ENCODE measurements at regions not wholly inside any gene's neighbourhood (a gene's known extent, or its start where the extent isn't known, plus 50 kb on each side); places are given as distances from the start of the nearest gene placed in this dataset.
"Not testable (repeated sequence)": the region's sequence is repeated elsewhere in the genome, so short reads cannot be mapped to it uniquely, and the experiment has no call there.

- no peak for DNase-seq
Observed at GRCh38 chr1:229887043-229887822, 179.8 kb upstream of the GALNT2 start.

- no peak for DNase-seq
Observed at GRCh38 chr1:229888157-229888556, 178.9 kb upstream of the GALNT2 start.

DNA sequence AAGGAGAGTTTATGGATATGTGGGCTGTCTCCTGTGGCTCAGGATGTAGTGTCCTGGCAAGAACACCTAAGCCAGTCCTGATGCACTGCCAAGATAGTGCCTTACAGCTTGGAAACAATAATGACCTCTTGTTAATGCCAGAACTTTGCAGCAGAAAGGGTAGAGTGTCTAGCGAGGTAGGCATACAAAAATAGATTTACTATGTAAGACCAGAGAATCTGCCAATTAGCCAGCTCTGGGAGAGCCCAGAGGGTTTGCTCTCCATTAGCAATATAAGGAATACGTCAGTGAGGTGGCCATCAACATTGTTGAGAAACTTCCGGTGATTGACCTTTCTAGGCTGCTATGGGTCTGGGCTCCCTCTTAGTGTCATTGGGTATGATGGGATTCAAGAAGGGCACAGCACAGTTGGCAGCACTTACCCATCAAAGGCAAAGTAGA is 178.5 kb upstream of the GALNT2 start:
- no peak for DNase-seq

GRCh38 chr1:229889031-229889517 is 178.0 kb upstream of the GALNT2 start:
- DNase-seq = no peak

DNA sequence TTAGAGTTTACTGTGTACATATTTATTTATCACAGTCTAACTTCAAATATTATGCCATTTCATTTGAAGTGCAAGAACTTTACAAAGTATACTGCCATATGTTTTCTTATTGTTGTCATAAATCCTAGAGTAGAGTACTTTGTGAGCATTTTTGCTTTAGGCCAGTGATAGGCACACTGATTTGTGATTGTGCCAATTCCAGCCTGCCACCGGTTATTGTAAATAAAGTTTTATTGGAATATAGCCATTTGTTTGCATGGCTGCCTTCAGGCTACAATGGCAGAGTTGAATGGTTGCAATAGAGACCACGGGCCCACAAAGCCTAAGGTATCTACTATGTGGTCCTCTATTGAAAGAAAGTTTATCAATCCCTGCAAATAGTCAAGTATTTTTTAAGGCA is 175.8 kb upstream of the GALNT2 start:
- DNase-seq = no peak

- DNase-seq = no peak
Observed at GRCh38 chr1:229892515-229893117, 174.4 kb upstream of the GALNT2 start.

GRCh38 chr1:229893762-229894444 is 173.1 kb upstream of the GALNT2 start:
- DNase-seq = no peak

- no peak for DNase-seq
Observed at GRCh38 chr1:229894532-229894931, 172.5 kb upstream of the GALNT2 start.

GRCh38 chr1:229895605-229896004 is 171.4 kb upstream of the GALNT2 start:
- DNase-seq = no peak

- no peak for DNase-seq
Observed at GRCh38 chr1:229896306-229896705, 170.7 kb upstream of the GALNT2 start.

DNA sequence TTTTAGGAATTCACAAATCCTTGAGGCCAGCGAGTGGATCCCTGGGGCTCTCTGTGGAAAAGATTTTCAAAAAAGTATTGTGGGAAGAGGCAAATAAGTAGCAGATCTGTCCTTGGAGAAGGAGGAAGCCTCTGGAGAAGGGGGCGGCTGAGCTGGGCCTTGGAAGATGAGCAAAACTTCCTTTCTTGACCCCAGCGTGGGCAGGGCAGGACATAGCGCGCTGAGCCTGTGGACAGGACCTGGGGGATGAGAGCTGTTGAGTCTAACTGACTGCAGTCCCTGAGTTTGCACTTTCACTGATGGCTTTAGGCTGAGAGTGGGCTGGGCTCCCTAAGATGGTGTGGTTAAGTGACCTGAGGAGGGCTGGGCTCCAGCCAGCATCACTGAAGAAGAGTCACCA is 170.2 kb upstream of the GALNT2 start:
- no peak for DNase-seq

DNA sequence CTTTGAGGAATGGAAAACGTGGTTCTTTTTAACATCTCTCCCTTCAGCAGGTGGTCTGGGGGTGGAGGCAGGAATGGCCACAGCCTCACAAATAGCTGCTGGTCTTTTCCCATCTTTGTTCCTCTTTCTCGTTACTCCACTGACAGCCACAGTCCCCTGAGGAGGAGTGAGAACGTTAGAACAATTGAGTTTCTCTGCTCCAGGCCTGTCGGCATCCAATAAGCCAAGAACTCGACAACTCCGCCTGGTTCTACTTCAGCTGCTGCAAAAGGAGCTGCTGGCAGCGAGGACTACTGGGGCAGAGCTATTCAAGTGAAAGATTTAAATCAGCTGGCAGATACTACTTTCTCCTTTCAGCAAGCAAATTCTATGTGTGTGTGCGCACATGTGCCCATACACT is 169.5 kb upstream of the GALNT2 start:
- no peak for DNase-seq

DNA sequence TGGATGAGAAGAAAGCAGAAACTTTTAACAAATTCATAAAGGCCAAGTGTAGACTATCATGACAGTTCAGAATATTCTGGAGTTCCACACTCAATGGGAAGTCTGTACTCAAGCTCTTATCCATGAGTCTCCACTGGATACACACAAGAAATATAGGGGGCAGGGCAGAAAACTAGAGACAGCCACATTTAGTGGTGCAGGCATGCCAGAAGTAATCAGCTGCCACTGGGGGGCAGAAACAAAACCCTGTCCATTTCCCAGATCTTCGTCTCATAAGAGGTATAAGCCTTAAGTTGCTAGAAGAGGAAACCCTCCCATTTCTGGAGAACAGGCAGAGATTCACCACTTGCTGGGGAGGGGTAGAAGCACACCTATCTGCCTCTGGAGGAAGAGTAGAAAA is 166.8 kb upstream of the GALNT2 start:
- DNase-seq = no peak

DNA sequence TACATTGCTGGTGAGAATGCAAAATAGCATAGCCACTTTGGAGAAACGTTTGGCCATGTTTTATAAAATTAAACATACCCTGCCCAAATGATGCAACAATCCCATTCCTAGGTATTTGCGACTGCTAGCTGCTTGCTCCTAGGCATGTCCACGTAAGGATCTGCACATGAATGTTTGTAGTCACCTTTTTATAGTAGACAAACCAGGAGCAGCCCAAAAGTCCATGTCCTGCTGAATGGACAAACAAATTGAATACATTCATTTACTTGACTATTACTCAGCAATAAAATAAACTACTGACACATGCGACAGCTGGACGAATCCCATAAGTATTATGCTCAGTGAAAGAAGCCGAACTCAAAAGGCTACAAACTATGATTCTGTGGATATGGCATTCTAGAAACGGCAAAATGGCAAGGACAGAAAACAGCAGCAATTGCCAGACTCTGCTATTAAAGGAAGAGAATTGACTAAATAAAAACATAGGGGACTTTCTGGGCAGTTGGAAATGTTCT is 161.9 kb upstream of the GALNT2 start:
- no peak for DNase-seq

DNA sequence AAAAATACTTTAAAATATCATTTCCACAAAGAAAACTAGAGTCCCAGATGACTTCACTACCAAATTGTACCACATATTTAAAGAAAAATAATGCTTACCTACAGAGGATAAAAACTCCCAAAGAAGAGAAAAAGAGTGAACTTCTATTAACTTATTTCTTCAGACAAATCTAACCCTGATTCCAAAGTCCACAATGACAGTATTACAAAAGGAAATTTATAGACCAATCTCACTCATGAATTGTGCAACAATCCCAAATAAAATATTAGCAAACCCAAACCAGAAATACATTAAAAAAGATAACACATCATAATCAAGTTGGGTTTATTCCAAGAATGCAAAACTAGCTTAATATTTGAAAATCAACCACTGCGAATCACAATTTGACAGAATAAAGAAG is 161.4 kb upstream of the GALNT2 start:
- DNase-seq = no peak

GRCh38 chr1:229907884-229908638 is 159.0 kb upstream of the GALNT2 start:
- no peak for DNase-seq

DNA sequence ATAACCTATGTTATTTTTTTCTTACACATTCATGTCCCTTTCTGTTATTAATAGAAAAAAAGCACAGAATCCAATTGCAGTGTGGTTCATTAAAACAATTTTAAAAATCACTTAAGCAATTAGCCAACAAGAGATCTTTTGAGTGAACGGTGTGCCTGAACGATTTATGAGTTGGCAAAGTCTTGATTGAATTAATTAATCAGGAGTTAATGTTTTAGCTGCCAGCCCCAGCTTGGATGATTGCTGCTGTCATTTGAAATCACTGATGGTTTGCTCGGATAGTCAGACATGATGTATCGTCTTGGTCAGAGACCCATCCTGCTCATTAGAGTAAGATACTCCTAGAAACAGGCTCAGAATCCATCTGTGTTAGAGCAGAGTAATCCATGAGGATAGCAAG is 158.3 kb upstream of the GALNT2 start:
- no peak for DNase-seq

DNA sequence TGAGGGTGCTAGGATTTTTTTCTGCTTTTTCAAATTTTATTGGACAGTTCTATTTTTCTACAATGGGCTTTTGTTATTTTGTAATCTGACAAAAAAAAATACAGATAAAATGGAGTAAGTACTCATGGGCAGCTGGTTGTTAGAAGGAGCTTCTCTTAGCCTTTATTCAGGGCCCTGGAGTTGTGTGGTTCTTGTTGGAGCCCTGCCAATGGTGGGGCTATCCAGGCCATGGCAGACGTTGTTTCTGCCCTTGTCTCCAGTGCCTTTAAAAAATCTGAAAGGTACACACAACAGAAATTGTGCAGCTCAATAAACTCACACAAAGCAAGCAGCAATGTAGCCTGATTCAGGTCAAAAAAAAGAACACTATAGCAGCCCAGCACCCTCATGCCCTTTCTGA is 153.5 kb upstream of the GALNT2 start:
- DNase-seq = no peak

- DNase-seq = not testable (repeated sequence)
Observed at GRCh38 chr1:229919488-229919887, 147.6 kb upstream of the GALNT2 start.

- DNase-seq = no peak
Observed at GRCh38 chr1:229920683-229921082, 146.4 kb upstream of the GALNT2 start.

DNA sequence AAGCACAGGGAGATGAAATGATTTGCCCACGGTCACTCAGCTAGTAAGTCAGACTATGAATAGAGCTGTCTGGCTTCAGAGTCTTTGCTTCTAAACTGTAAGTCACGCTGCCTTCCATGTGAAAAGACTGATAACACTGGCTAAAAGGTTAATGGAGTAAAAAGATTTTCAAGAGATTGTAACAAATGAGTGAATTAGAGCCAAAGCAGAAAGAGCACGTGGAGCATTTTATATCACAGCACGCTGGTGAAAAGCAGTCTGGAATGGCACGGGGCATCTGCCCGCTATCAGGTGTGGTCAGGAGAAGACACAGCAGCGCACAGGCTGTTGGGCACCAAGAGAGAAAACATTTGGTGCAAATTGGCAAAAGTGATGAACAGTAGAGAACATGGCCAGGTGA is 144.8 kb upstream of the GALNT2 start:
- DNase-seq = no peak

DNA sequence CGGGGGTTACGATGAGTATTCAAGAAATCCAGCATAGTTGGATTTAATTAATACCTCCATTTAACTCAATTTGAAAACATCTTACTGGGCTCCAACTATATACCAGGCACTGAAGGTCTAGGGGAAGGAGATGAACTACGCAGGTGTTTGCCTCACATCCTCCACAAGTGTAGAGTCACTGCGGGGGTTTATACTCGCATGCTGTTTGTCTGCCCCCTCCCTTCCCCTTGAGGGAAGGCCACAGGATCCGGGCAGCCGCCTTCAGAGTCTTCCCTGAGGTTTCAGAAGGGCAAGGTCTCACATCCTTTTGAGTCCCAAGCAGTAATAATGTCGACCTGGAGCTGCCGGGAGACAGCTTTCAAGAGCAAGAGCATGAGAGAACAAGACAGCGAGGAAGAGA is 142.4 kb upstream of the GALNT2 start:
- no peak for DNase-seq

DNA sequence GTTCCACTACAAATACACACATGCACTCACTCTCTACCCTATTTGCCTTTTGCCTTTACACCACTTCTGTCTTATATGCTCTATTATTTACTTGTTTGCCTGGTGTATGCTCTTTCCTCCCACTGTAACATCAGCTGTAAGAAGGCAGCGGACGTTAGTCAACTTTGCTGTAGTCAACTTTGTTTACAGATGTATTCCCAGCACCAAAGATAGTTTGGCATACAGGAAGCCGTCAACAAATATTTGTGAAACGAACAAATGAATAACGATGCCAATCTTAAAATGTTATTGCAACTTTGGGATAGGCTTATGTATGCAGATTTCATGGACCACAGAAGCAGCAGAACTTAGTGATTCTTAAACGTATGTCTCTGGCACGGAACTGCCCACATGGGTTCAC is 138.3 kb upstream of the GALNT2 start:
- DNase-seq = no peak
